Right atrium auricular region (tissue), 2 donors: ENCODE measurements at regions not wholly inside any gene's neighbourhood (a gene's known extent, or its start where the extent isn't known, plus 50 kb on each side); places are given as distances from the start of the nearest gene placed in this dataset.

Experiments
- DNase-seq: peaks from one replicate; pipeline ENCODE4 v3.0.0-alpha.2; 2019; ENCODE audit warnings: low spot score
- H3K27ac ChIP-seq, 2 donors: fragments of 200-600 bp; sonication (generic); 1 replicate in 1 of 2; 2 replicates in 1 of 2; pipeline ENCODE4 v1.5.1; 2016 to 2019
- H3K27me3 ChIP-seq, 2 donors: fragments of 200-600 bp; sonication (generic); one replicate each; pipeline versions ENCODE4 v1.5.1 to v1.6.0; 2017 to 2019
- H3K36me3 ChIP-seq: fragments of 200-600 bp; sonication (generic); one replicate; pipeline ENCODE4 v1.5.1; 2016
- H3K4me1 ChIP-seq, 2 donors: fragments of 200-600 bp; sonication (generic); one replicate each; pipeline versions ENCODE4 v1.5.1 to v1.6.0; 2017 to 2019
- H3K4me3 ChIP-seq, 2 donors: fragments of 200-600 bp; sonication (generic); 1 replicate in 1 of 2; 2 replicates in 1 of 2; pipeline ENCODE4 v1.5.1; 2017 to 2019; ENCODE audit warnings: mild to moderate bottlenecking in 1 of 2, moderate library complexity in 1 of 2
- H3K9me3 ChIP-seq, 2 donors: fragments of 200-600 bp; sonication (generic); one replicate each; pipeline ENCODE4 v1.5.1; 2019
- TF ChIP-seq, protein P1 (sequence below), 2 donors: fragments of 200-600 bp; sonication (generic); IDR thresholded peaks; one replicate each; pipeline ENCODE4 v1.5.1; 2019; ENCODE audit warnings: antibody characterized with exemption in 2 of 2

GRCh38 chr2:19146867-19147266 lies 211.6 kb downstream of the OSR1 start:
- H3K4me1 ChIP-seq = no peaks in the 10 kb centered on the region
- TF ChIP-seq, protein P1, sequence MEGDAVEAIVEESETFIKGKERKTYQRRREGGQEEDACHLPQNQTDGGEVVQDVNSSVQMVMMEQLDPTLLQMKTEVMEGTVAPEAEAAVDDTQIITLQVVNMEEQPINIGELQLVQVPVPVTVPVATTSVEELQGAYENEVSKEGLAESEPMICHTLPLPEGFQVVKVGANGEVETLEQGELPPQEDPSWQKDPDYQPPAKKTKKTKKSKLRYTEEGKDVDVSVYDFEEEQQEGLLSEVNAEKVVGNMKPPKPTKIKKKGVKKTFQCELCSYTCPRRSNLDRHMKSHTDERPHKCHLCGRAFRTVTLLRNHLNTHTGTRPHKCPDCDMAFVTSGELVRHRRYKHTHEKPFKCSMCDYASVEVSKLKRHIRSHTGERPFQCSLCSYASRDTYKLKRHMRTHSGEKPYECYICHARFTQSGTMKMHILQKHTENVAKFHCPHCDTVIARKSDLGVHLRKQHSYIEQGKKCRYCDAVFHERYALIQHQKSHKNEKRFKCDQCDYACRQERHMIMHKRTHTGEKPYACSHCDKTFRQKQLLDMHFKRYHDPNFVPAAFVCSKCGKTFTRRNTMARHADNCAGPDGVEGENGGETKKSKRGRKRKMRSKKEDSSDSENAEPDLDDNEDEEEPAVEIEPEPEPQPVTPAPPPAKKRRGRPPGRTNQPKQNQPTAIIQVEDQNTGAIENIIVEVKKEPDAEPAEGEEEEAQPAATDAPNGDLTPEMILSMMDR (IDR thresholded peaks at IDR 0.05) = no peak

DNA sequence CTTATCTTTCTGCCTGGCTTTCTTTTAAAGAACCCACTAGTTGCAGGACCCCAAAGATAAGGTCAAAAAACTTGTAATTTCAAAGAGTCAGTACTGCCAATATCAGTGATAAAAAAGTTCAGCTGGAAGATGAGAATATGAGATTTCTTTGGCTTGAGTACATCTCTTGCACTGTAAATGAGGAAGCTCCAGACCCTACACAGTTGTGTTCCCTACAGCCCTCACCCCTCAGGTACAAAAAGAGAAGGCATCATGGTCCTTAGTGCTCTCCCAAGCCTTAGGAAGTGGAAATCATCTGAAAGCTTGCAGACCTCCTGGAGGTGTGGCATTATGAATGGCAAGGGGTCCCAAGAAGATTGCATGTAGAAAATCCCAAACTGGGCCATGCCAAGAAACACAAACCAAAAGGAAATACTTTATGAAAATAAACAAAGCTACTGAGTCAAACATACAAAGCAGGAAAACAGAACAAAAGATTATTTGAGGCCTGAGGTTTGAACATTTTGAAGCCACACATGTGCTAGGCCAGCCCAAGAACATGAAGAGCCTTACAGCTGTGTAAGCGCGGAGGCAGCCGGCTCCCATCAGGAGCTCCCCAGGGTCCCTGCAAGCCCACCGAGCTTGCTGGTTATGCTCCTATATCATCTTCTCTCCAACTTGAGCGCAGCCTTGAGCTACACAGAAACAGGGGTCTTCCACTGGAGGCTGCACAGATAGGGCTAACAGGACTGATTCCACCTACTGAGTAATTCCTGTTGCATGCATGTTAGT lies 217.0 kb downstream of the OSR1 start:
- TF ChIP-seq, protein P1 (IDR thresholded peaks at IDR 0.05) = no peak
- DNase-seq = no peak
- H3K27me3 ChIP-seq = no peaks in the 10 kb centered on the region
- no peak overlapping the region for H3K4me3 ChIP-seq
- no peaks in the 10 kb centered on the region for H3K36me3 ChIP-seq
- H3K27ac ChIP-seq = no peak overlapping the region
- no peaks in the 10 kb centered on the region for H3K9me3 ChIP-seq
- H3K4me1 ChIP-seq = no peaks in the 10 kb centered on the region

More at GRCh38 chr2:19146867-19147266, 211.6 kb downstream of the OSR1 start:
- Histone ChIP-seq H3K9me3 (peaks cover 0 to 15% of the 10 kb centered on the region in 2 donors), H3K27ac (no peak overlapping the region), H3K27me3 (no peaks in the 10 kb centered on the region), H3K36me3 (no peaks in the 10 kb centered on the region), H3K4me3 (no peak overlapping the region)
- DNase-seq = no peak

- no peaks in the 10 kb centered on the region for H3K9me3 ChIP-seq
- H3K4me1 ChIP-seq = no peaks in the 10 kb centered on the region
- H3K4me3 ChIP-seq = no peak overlapping the region
- H3K27me3 ChIP-seq = no peaks in the 10 kb centered on the region
- H3K36me3 ChIP-seq = no peaks in the 10 kb centered on the region
- H3K27ac ChIP-seq = no peak overlapping the region
- TF ChIP-seq, protein P1 (IDR thresholded peaks at IDR 0.05) = no peak
- no peak for DNase-seq
Measured at GRCh38 chr2:19140463-19141208, 217.8 kb downstream of the OSR1 start.

DNA sequence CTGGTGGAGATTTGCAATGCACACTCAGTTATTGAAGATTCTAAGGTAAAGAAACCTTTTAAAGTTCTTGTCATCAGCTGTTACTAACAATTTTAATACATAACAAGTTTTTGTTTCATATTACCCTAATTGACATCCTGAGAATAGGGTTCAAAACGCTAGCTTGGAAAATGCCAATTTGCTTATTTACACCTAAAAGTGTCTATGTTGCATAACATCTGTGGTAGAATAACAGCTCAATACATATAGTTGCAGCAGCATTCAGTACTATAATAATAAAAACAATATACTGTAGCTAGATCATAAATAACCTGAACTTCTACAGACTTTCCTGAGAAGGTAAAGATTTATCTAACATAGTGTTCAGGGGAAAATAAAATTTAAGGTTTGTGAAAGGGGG lies 219.0 kb downstream of the OSR1 start:
- Histone ChIP-seq H3K27ac (no peak overlapping the region), H3K27me3 (no peaks in the 10 kb centered on the region), H3K4me1 (no peaks in the 10 kb centered on the region), H3K4me3 (no peak overlapping the region), H3K9me3 (peaks cover 0 to 5% of the 10 kb centered on the region in 2 donors), H3K36me3 (no peaks in the 10 kb centered on the region)
- no peak for DNase-seq
- TF ChIP-seq, protein P1 (IDR thresholded peaks at IDR 0.05) = no peak

GRCh38 chr2:19138264-19138825 lies 220.1 kb downstream of the OSR1 start:
- TF ChIP-seq, protein P1 (IDR thresholded peaks at IDR 0.05) = no peak

More at GRCh38 chr2:19138264-19138825, 220.1 kb downstream of the OSR1 start:
- Histone ChIP-seq H3K27ac (no peak overlapping the region), H3K36me3 (no peaks in the 10 kb centered on the region), H3K4me1 (no peaks in the 10 kb centered on the region), H3K27me3 (no peaks in the 10 kb centered on the region), H3K4me3 (no peak overlapping the region), H3K9me3 (peaks cover 0 to 5% of the 10 kb centered on the region in 2 donors)
- DNase-seq = no peak
